SK-N-SH treated with all-trans-retinoic acid at 6 μM for 48 hours (cell line): ENCODE measurements at regions not wholly inside any gene's neighbourhood (a gene's known extent, or its start where the extent isn't known, plus 50 kb on each side); places are given as distances from the start of the nearest gene placed in this dataset.

ENCODE experiments used
- ATAC-seq: fragments of 200-7000 bp; cut with Tn5 transposase; 3 replicates; pipeline ENCODE4 v1.9.1; 2020; ENCODE audit warnings: mild to moderate bottlenecking, moderate library complexity
- ARNTL ChIP-seq: fragments of 450-650 bp; formaldehyde crosslinking; IDR thresholded peaks from 2 replicates; pipeline ENCODE4 v1.5.0; 2020; ENCODE audit warnings: low read depth, mild to moderate bottlenecking, moderate library complexity, borderline replicate concordance
- BACH2 ChIP-seq: fragments of 250-450 bp; sonication (Bioruptor Pico); IDR thresholded peaks from 2 replicates; pipeline ENCODE4 v1.9.0; 2021; ENCODE audit warnings: mild to moderate bottlenecking, borderline replicate concordance
- CSDC2 ChIP-seq: fragments of 250-450 bp; sonication (Bioruptor Pico); IDR thresholded peaks from 2 replicates; pipeline ENCODE4 v1.5.0; 2020; ENCODE audit warnings: mild to moderate bottlenecking, moderate library complexity
- ESRRG ChIP-seq: fragments of 250-450 bp; sonication (Bioruptor Pico); IDR thresholded peaks from 2 replicates; pipeline ENCODE4 v1.6.1; 2021; ENCODE audit warnings: mild to moderate bottlenecking
- GLIS3 ChIP-seq: fragments of 250-450 bp; sonication (Bioruptor Pico); IDR thresholded peaks from 2 replicates; pipeline ENCODE4 v1.5.0; 2020; ENCODE audit warnings: mild to moderate bottlenecking, moderate library complexity
- ISL1 ChIP-seq: fragments of 250-450 bp; sonication (Bioruptor Pico); IDR thresholded peaks from 2 replicates; pipeline ENCODE4 v2.1.2; 2022; ENCODE audit warnings: mild to moderate bottlenecking, moderate library complexity
- OSR1 ChIP-seq: fragments of 250-450 bp; sonication (Bioruptor Pico); IDR thresholded peaks from 2 replicates; pipeline ENCODE4 v1.8.0; 2022; ENCODE audit warnings: moderate library complexity, mild to moderate bottlenecking, inconsistent platforms
- PPARA ChIP-seq: fragments of 250-450 bp; sonication (Bioruptor Pico); IDR thresholded peaks from 2 replicates; pipeline ENCODE4 v1.5.0; 2020; ENCODE audit warnings: mild to moderate bottlenecking, borderline replicate concordance
- RARB ChIP-seq: fragments of 250-450 bp; sonication (Bioruptor Pico); IDR thresholded peaks from 2 replicates; pipeline ENCODE4 v1.8.0; 2021; ENCODE audit warnings: mild to moderate bottlenecking, moderate library complexity
- SNAI2 ChIP-seq: fragments of 250-450 bp; sonication (Bioruptor Pico); IDR thresholded peaks from 2 replicates; pipeline ENCODE4 v1.5.0; 2020; ENCODE audit warnings: mild to moderate bottlenecking, moderate library complexity
- TCF4 ChIP-seq: fragments of 250-450 bp; sonication (Bioruptor Pico); IDR thresholded peaks from 2 replicates; pipeline ENCODE4 v1.8.0; 2021; ENCODE audit warnings: mild to moderate bottlenecking, moderate library complexity, borderline replicate concordance
- TOX ChIP-seq: fragments of 250-450 bp; sonication (Bioruptor Pico); IDR thresholded peaks from 2 replicates; pipeline ENCODE4 v1.8.0; 2021; ENCODE audit warnings: mild to moderate bottlenecking, moderate library complexity, borderline replicate concordance
- ZC3H10 ChIP-seq: fragments of 250-450 bp; sonication (Bioruptor Pico); IDR thresholded peaks from 2 replicates; pipeline ENCODE4 v1.5.1; 2021; ENCODE audit warnings: mild to moderate bottlenecking, moderate library complexity
- ZFP3 ChIP-seq: fragments of 250-450 bp; sonication (Bioruptor Pico); IDR thresholded peaks from 2 replicates; pipeline ENCODE4 v1.5.0; 2020; ENCODE audit warnings: mild to moderate bottlenecking, moderate library complexity
- ZFP30 ChIP-seq: fragments of 450-650 bp; formaldehyde crosslinking; IDR thresholded peaks from 2 replicates; pipeline ENCODE4 v1.5.0; 2022; ENCODE audit warnings: mild to moderate bottlenecking, moderate library complexity
- ZNF565 ChIP-seq: fragments of 450-650 bp; formaldehyde crosslinking; conservative IDR thresholded peaks from 2 replicates; pipeline ENCODE4 v1.5.0; 2020; ENCODE audit warnings: low read depth, mild to moderate bottlenecking, moderate library complexity
- ZNF8 ChIP-seq: fragments of 450-650 bp; formaldehyde crosslinking; IDR thresholded peaks from 2 replicates; pipeline ENCODE4 v1.5.0; 2020; ENCODE audit warnings: mild to moderate bottlenecking, moderate library complexity
- TF ChIP-seq, protein P1 (sequence below): fragments of 250-450 bp; sonication (Bioruptor Pico); IDR thresholded peaks from 2 replicates; pipeline ENCODE4 v1.5.0; 2020; ENCODE audit warnings: mild to moderate bottlenecking, moderate library complexity
- TF ChIP-seq, protein P2 (sequence below): fragments of 250-450 bp; sonication (Bioruptor Pico); IDR thresholded peaks from 2 replicates; pipeline ENCODE4 v1.8.0; 2021; ENCODE audit warnings: low read depth, mild to moderate bottlenecking, moderate library complexity, borderline replicate concordance
- TF ChIP-seq, protein P3 (sequence below): fragments of 250-450 bp; sonication (Bioruptor Pico); IDR thresholded peaks from 2 replicates; pipeline ENCODE4 v1.5.1; 2021; ENCODE audit warnings: mild to moderate bottlenecking, moderate library complexity
- TF ChIP-seq, protein P4 (sequence below): fragments of 250-450 bp; sonication (Bioruptor Pico); IDR thresholded peaks from 2 replicates; pipeline ENCODE4 v1.8.0; 2020; ENCODE audit warnings: mild to moderate bottlenecking, moderate library complexity, borderline replicate concordance
- TF ChIP-seq, protein P5 (sequence below): fragments of 250-450 bp; sonication (Bioruptor Pico); IDR thresholded peaks from 2 replicates; pipeline ENCODE4 v1.5.1; 2020; ENCODE audit warnings: low read depth, mild to moderate bottlenecking, moderate library complexity

DNA sequence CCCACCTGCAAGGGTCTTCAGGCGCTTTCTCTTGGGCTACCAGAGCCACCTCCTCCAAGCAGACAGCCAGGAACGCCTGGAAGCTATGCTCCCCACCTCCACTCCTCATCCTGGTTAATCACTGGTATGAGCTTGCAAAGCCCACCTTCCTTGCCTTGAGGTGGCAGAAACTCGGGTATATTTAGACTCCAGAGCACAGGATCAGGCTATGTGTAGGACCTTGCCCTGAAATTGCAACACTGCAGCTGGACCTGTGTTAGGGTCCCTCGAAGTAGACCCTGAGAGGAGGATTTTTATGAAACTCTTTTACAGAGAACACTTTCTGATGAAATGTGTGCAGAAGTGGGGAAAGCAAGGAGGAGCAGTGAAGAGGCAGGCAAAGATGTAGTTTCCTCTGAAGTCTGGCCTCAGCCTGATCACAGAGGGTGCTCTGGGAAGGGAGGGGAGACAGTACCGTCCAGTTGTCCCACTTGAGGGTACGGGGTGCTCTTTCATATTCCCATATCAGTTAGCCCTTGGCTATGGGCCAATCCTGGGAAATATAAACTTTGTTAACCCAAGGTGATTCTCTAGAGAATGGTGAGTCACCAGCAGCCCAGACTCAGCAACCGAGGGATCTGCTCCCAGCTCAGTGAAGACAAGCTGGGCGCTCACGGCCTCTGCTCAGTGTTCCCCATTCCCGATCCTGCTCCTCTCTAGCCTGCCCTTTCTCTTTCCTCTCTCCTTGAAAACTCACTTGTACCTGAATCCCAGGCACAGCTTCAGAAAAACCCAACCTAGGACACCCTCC is 157.9 kb downstream of the UQCRFS1 start (continued):
- TF ChIP-seq ARNTL (no peak), TCF4 (CRISPR knock-in tag) (no peak), ZNF565 (CRISPR knock-in tag) (no peak)

DNA sequence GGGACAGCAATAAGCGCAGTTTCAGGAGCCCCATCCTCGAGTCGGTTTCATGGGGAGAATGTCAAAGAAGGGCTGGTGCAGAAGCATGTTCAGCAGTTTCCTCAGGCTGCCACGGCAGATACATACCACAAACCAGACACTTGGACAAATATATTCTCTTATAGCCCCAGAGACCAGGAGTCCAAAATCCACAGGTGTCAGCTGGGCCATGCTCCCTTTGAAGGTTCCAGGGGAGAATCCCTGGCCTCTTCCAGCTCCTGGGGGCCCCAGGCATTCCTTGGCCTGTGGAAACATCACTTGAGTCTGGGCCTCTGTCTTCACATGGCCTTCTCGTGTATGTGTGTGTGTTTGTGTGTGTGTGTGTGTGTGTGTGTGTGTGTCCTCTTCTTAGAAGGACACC is 164.1 kb downstream of the UQCRFS1 start:
- no peak for ATAC-seq
- no peak for TF ChIP-seq SNAI2 (CRISPR knock-in tag)
- TF ChIP-seq ISL1, result no peak
- no peak for TF ChIP-seq PPARA
- no peak for TF ChIP-seq ZNF565 (CRISPR knock-in tag)
- no peak for TF ChIP-seq TOX (CRISPR knock-in tag)
- no peak for TF ChIP-seq TCF4 (CRISPR knock-in tag)
- no peak for TF ChIP-seq CSDC2 (CRISPR knock-in tag)
- no peak for TF ChIP-seq ZFP30 (CRISPR knock-in tag)
- TF ChIP-seq OSR1 (CRISPR knock-in tag), result no peak
- TF ChIP-seq, protein P1, sequence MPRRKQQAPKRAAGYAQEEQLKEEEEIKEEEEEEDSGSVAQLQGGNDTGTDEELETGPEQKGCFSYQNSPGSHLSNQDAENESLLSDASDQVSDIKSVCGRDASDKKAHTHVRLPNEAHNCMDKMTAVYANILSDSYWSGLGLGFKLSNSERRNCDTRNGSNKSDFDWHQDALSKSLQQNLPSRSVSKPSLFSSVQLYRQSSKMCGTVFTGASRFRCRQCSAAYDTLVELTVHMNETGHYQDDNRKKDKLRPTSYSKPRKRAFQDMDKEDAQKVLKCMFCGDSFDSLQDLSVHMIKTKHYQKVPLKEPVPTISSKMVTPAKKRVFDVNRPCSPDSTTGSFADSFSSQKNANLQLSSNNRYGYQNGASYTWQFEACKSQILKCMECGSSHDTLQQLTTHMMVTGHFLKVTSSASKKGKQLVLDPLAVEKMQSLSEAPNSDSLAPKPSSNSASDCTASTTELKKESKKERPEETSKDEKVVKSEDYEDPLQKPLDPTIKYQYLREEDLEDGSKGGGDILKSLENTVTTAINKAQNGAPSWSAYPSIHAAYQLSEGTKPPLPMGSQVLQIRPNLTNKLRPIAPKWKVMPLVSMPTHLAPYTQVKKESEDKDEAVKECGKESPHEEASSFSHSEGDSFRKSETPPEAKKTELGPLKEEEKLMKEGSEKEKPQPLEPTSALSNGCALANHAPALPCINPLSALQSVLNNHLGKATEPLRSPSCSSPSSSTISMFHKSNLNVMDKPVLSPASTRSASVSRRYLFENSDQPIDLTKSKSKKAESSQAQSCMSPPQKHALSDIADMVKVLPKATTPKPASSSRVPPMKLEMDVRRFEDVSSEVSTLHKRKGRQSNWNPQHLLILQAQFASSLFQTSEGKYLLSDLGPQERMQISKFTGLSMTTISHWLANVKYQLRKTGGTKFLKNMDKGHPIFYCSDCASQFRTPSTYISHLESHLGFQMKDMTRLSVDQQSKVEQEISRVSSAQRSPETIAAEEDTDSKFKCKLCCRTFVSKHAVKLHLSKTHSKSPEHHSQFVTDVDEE (CRISPR knock-in tag), result no peak
- no peak for TF ChIP-seq ZC3H10 (CRISPR knock-in tag)
- TF ChIP-seq, protein P2, sequence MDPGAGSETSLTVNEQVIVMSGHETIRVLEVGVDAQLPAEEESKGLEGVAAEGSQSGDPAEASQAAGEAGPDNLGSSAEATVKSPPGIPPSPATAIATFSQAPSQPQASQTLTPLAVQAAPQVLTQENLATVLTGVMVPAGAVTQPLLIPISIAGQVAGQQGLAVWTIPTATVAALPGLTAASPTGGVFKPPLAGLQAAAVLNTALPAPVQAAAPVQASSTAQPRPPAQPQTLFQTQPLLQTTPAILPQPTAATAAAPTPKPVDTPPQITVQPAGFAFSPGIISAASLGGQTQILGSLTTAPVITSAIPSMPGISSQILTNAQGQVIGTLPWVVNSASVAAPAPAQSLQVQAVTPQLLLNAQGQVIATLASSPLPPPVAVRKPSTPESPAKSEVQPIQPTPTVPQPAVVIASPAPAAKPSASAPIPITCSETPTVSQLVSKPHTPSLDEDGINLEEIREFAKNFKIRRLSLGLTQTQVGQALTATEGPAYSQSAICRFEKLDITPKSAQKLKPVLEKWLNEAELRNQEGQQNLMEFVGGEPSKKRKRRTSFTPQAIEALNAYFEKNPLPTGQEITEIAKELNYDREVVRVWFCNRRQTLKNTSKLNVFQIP (CRISPR knock-in tag), result no peak
- TF ChIP-seq, protein P3, sequence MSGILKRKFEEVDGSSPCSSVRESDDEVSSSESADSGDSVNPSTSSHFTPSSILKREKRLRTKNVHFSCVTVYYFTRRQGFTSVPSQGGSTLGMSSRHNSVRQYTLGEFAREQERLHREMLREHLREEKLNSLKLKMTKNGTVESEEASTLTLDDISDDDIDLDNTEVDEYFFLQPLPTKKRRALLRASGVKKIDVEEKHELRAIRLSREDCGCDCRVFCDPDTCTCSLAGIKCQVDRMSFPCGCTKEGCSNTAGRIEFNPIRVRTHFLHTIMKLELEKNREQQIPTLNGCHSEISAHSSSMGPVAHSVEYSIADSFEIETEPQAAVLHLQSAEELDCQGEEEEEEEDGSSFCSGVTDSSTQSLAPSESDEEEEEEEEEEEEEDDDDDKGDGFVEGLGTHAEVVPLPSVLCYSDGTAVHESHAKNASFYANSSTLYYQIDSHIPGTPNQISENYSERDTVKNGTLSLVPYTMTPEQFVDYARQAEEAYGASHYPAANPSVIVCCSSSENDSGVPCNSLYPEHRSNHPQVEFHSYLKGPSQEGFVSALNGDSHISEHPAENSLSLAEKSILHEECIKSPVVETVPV (CRISPR knock-in tag), result no peak
- TF ChIP-seq ESRRG (CRISPR knock-in tag), result no peak
- TF ChIP-seq GLIS3, result no peak
- TF ChIP-seq RARB (CRISPR knock-in tag), result no peak
- no peak for TF ChIP-seq ZFP3 (CRISPR knock-in tag)
- TF ChIP-seq, protein P4, sequence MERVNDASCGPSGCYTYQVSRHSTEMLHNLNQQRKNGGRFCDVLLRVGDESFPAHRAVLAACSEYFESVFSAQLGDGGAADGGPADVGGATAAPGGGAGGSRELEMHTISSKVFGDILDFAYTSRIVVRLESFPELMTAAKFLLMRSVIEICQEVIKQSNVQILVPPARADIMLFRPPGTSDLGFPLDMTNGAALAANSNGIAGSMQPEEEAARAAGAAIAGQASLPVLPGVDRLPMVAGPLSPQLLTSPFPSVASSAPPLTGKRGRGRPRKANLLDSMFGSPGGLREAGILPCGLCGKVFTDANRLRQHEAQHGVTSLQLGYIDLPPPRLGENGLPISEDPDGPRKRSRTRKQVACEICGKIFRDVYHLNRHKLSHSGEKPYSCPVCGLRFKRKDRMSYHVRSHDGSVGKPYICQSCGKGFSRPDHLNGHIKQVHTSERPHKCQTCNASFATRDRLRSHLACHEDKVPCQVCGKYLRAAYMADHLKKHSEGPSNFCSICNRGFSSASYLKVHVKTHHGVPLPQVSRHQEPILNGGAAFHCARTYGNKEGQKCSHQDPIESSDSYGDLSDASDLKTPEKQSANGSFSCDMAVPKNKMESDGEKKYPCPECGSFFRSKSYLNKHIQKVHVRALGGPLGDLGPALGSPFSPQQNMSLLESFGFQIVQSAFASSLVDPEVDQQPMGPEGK (CRISPR knock-in tag), result no peak
- no peak for TF ChIP-seq ZNF8 (CRISPR knock-in tag)
- no peak for TF ChIP-seq BACH2 (CRISPR knock-in tag)

DNA sequence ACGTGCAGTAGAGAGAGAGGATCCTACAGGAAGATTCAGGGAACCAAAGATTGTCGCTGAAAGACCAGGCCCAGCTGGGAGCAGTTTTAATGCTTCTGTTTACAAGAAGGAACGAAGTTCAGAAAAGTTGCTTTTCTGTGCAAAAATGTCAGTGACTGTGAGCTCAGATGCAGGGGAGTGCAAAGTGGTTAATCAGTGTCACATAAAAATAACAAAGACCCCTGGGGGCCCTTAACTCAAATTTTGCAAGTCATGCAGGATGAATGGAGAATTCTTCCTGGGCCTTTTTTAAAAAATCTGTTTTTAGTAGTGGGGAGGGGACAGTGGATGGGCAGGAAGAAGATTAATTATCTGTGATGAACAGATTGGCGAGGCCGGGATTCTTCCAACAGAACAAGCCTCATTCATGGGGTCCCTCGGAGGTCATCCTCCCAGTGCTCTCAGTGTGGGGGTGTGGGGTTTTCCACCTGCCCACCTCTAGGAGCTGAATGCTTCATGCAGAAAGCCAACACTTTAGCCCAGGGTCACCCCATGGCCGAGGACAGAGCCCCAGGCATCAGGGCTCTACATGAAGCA is 167.2 kb downstream of the UQCRFS1 start:
- TF ChIP-seq ZFP30 (CRISPR knock-in tag), result no peak
- TF ChIP-seq SNAI2 (CRISPR knock-in tag), result no peak
- TF ChIP-seq RARB (CRISPR knock-in tag), result no peak
- TF ChIP-seq ZNF8 (CRISPR knock-in tag), result no peak
- no peak for TF ChIP-seq CSDC2 (CRISPR knock-in tag)
- no peak for TF ChIP-seq BACH2 (CRISPR knock-in tag)
- TF ChIP-seq TCF4 (CRISPR knock-in tag), result no peak
- no peak for TF ChIP-seq ZNF565 (CRISPR knock-in tag)
- TF ChIP-seq, protein P5, sequence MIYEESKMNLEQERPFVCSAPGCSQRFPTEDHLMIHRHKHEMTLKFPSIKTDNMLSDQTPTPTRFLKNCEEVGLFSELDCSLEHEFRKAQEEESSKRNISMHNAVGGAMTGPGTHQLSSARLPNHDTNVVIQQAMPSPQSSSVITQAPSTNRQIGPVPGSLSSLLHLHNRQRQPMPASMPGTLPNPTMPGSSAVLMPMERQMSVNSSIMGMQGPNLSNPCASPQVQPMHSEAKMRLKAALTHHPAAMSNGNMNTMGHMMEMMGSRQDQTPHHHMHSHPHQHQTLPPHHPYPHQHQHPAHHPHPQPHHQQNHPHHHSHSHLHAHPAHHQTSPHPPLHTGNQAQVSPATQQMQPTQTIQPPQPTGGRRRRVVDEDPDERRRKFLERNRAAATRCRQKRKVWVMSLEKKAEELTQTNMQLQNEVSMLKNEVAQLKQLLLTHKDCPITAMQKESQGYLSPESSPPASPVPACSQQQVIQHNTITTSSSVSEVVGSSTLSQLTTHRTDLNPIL, result no peak
- TF ChIP-seq ZC3H10 (CRISPR knock-in tag), result no peak
- no peak for TF ChIP-seq ISL1
- TF ChIP-seq, all 23 proteins: peak for 0
- no peak for ATAC-seq
